Upper lobe of left lung (tissue), 6 donors: ENCODE measurements at regions not wholly inside any gene's neighbourhood (a gene's known extent, or its start where the extent isn't known, plus 50 kb on each side); places are given as distances from the start of the nearest gene placed in this dataset.

ENCODE experiments used
- ATAC-seq, 2 donors: fragments of 200-7000 bp; cut with Tn5 transposase; one replicate each; pipeline ENCODE4 v1.9.1; 2022; ENCODE audit warnings: mild to moderate bottlenecking in 2 of 2, moderate library complexity in 2 of 2; ENCODE audit not compliant: low FRiP score in 2 of 2
- DNase-seq, 2 donors: peaks; one replicate each; pipeline ENCODE4 v3.0.0-alpha.2; 2019 to 2020
- H3K27ac ChIP-seq, 4 donors: fragments of 200-600 bp; sonication (generic); one replicate each; pipeline ENCODE4 v1.5.1; 2016 to 2019
- H3K27me3 ChIP-seq, 4 donors: fragments of 200-600 bp; sonication (generic); one replicate each; pipeline ENCODE4 v1.5.1; 2017 to 2019
- H3K36me3 ChIP-seq, 4 donors: fragments of 200-600 bp; sonication (generic); one replicate each; pipeline ENCODE4 v1.5.1; 2016 to 2019
- H3K4me1 ChIP-seq, 4 donors: fragments of 200-600 bp; sonication (generic); one replicate each; pipeline ENCODE4 v1.5.1; 2018 to 2019
- H3K4me3 ChIP-seq, 4 donors: fragments of 200-600 bp; sonication (generic); one replicate each; pipeline ENCODE4 v1.5.1; 2017 to 2019; ENCODE audit warnings: mild to moderate bottlenecking in 2 of 4, moderate library complexity in 1 of 4
- H3K9me3 ChIP-seq, 4 donors: fragments of 200-600 bp; sonication (generic); one replicate each; pipeline ENCODE4 v1.5.1; 2018 to 2019
- CTCF ChIP-seq, 6 experiments: fragments of 450-650 bp in 4 of 6; fragments of 200-600 bp in 2 of 6; sonication (generic) in 2 of 6; IDR thresholded peaks; one replicate each; pipeline ENCODE4 v1.5.1; 2016 to 2019; ENCODE audit warnings: antibody characterized with exemption in 6 of 6
- EP300 ChIP-seq, 4 donors: sonication (generic); formaldehyde crosslinking; IDR thresholded peaks; one replicate each; pipeline ENCODE4 v1.5.1; 2017; ENCODE audit warnings: antibody characterized with exemption in 4 of 4, control low read depth in 2 of 4
- POLR2A ChIP-seq, 4 donors: fragments of 450-650 bp; IDR thresholded peaks; one replicate each; pipeline ENCODE4 v1.5.1; 2016 to 2017; ENCODE audit warnings: antibody characterized with exemption in 4 of 4, mild to moderate bottlenecking in 2 of 4
- POLR2AphosphoS5 ChIP-seq, 2 donors: sonication (generic); formaldehyde crosslinking; IDR thresholded peaks; one replicate each; pipeline ENCODE4 v1.5.1; 2017; ENCODE audit warnings: antibody characterized with exemption in 2 of 2
- WGBS, 2 donors: methylation state at CpG; one replicate each; pipeline ENCODE4 v1.1.5; 2017 to 2018; 5-methylcytosine and 5-hydroxymethylcytosine counted together
- donor health status: DM: no; HTN: no; CAD: no; lungs with moderate emphysema.
- donor health status: DM: no; HTN: yes; CAD: no; lungs with severe emphysema.

- Histone ChIP-seq H3K36me3 (no peaks in the 10 kb centered on the region), H3K27me3 (no peaks in the 10 kb centered on the region), H3K27ac (no peak overlapping the region), H3K4me1 (no peaks in the 10 kb centered on the region), H3K4me3 (no peak overlapping the region), H3K9me3 (no peaks in the 10 kb centered on the region)
- no peak for TF ChIP-seq POLR2A (IDR thresholded peaks at IDR 0.05)
- TF ChIP-seq POLR2AphosphoS5 (IDR thresholded peaks at IDR 0.05) = no peak
- no peak for TF ChIP-seq CTCF (IDR thresholded peaks at IDR 0.05)
- no peak for TF ChIP-seq EP300 (IDR thresholded peaks at IDR 0.05)
- ATAC-seq (no peak), DNase-seq (peak in 1 of 2 donors; percentile 65)
- WGBS, 2 donors = 95 to 97% methylated on average over 18 to 23 of the region's 23 CpGs
These were observed 366.7 kb upstream of the SOX11 start for GRCh38 chr2:5325523-5325922.

GRCh38 chr2:5328826-5329225 is 363.4 kb upstream of the SOX11 start:
- TF ChIP-seq POLR2AphosphoS5 (IDR thresholded peaks at IDR 0.05) = no peak
- TF ChIP-seq CTCF (IDR thresholded peaks at IDR 0.05) = no peak
- TF ChIP-seq POLR2A (IDR thresholded peaks at IDR 0.05) = no peak
- no peak for TF ChIP-seq EP300 (IDR thresholded peaks at IDR 0.05)
- WGBS, 2 donors = 68% methylated on average over 5 of the region's 5 CpGs
- Histone ChIP-seq H3K36me3 (no peaks in the 10 kb centered on the region), H3K27me3 (no peaks in the 10 kb centered on the region), H3K4me3 (no peak overlapping the region), H3K4me1 (no peaks in the 10 kb centered on the region), H3K27ac (no peak overlapping the region), H3K9me3 (no peaks in the 10 kb centered on the region)
- ATAC-seq = no peak
- no peak for DNase-seq

- H3K36me3 ChIP-seq = no peaks in the 10 kb centered on the region
- TF ChIP-seq POLR2AphosphoS5 (IDR thresholded peaks at IDR 0.05) = no peak
- TF ChIP-seq CTCF (IDR thresholded peaks at IDR 0.05) = no peak
- TF ChIP-seq POLR2A (IDR thresholded peaks at IDR 0.05) = no peak
- no peak for TF ChIP-seq EP300 (IDR thresholded peaks at IDR 0.05)
- 86% methylated on average over 3 of the region's 3 CpGs for WGBS, 2 donors
These were observed 362.4 kb upstream of the SOX11 start for GRCh38 chr2:5329763-5330162.

GRCh38 chr2:5330961-5331360 is 361.2 kb upstream of the SOX11 start:
- H3K4me1 ChIP-seq = no peaks in the 10 kb centered on the region
- TF ChIP-seq POLR2AphosphoS5 (IDR thresholded peaks at IDR 0.05) = no peak
- TF ChIP-seq POLR2A (IDR thresholded peaks at IDR 0.05) = no peak
- TF ChIP-seq CTCF (IDR thresholded peaks at IDR 0.05) = no peak
- TF ChIP-seq EP300 (IDR thresholded peaks at IDR 0.05) = no peak
- ATAC-seq (no peak), DNase-seq (no peak)
- no peaks in the 10 kb centered on the region for H3K9me3 ChIP-seq
- 7 to 17% methylated on average over 1 of the region's 1 CpG for WGBS, 2 donors
- no peak overlapping the region for H3K27ac ChIP-seq
- H3K36me3 ChIP-seq = no peaks in the 10 kb centered on the region
- no peaks in the 10 kb centered on the region for H3K27me3 ChIP-seq
- H3K4me3 ChIP-seq = no peak overlapping the region

More at GRCh38 chr2:5329763-5330162, 362.4 kb upstream of the SOX11 start:
- no peaks in the 10 kb centered on the region for H3K9me3 ChIP-seq
- no peak overlapping the region for H3K27ac ChIP-seq
- DNase-seq = no peak
- no peaks in the 10 kb centered on the region for H3K27me3 ChIP-seq
- H3K4me1 ChIP-seq = no peaks in the 10 kb centered on the region
- no peak for ATAC-seq
- H3K4me3 ChIP-seq = no peak overlapping the region

GRCh38 chr2:5332925-5333324 is 359.3 kb upstream of the SOX11 start:
- no peaks in the 10 kb centered on the region for H3K36me3 ChIP-seq

More at GRCh38 chr2:5332925-5333324, 359.3 kb upstream of the SOX11 start:
- no peak for TF ChIP-seq POLR2AphosphoS5 (IDR thresholded peaks at IDR 0.05)
- no peak for TF ChIP-seq CTCF (IDR thresholded peaks at IDR 0.05)
- no peak for TF ChIP-seq EP300 (IDR thresholded peaks at IDR 0.05)
- TF ChIP-seq POLR2A (IDR thresholded peaks at IDR 0.05) = no peak
- H3K9me3 ChIP-seq = no peaks in the 10 kb centered on the region
- ATAC-seq = no peak
- 74 to 85% methylated on average over 3 of the region's 3 CpGs for WGBS, 2 donors
- H3K27ac ChIP-seq = no peak overlapping the region
- no peak for DNase-seq
- no peak overlapping the region for H3K4me3 ChIP-seq
- no peaks in the 10 kb centered on the region for H3K27me3 ChIP-seq
- no peaks in the 10 kb centered on the region for H3K4me1 ChIP-seq
